Activated T-cell treated with anti-CD3 and anti-CD28 coated beads, Interleukin-2, amount 50 U/mL, for 72 hours (primary cell): ENCODE measurements at regions not wholly inside any gene's neighbourhood (a gene's known extent, or its start where the extent isn't known, plus 50 kb on each side); places are given as distances from the start of the nearest gene placed in this dataset.
"Not testable (repeated sequence)": the region's sequence is repeated elsewhere in the genome, so short reads cannot be mapped to it uniquely, and the experiment has no call there.

Source experiments
- ATAC-seq, 2 donors: fragments of 150-1000 bp; cut with Tn5 transposase; replicated peaks in 1 of 2; 2 replicates each; pipeline ENCODE4 v1.10.0; 2021; ENCODE audit warnings: moderate library complexity in 2 of 2, mild to moderate bottlenecking in 1 of 2
- DNase-seq, 2 donors: peaks; one replicate each; pipeline ENCODE4 v3.0.0; 2021 to 2022; ENCODE audit warnings: mixed read lengths in 1 of 2
- H3K27ac Mint-ChIP-seq: one replicate; pipeline ENCODE4 v1.8.0; 2022; ENCODE audit warnings: mild to moderate bottlenecking, moderate library complexity, mixed read lengths
- H3K27me3 Mint-ChIP-seq: one replicate; pipeline ENCODE4 v1.8.0; 2022; ENCODE audit warnings: low read depth, mixed read lengths
- H3K36me3 Mint-ChIP-seq, 2 donors: one replicate each; pipeline ENCODE4 v1.8.0; 2022; ENCODE audit warnings: mixed read lengths in 2 of 2, mild to moderate bottlenecking in 1 of 2; ENCODE audit not compliant: insufficient read depth in 2 of 2
- H3K4me1 Mint-ChIP-seq: one replicate; pipeline ENCODE4 v1.8.0; 2022; ENCODE audit warnings: low read depth, mixed read lengths
- H3K4me3 Mint-ChIP-seq, 2 donors: one replicate each; pipeline ENCODE4 v1.8.0; 2022; ENCODE audit warnings: mild to moderate bottlenecking in 2 of 2, mixed read lengths in 2 of 2, moderate library complexity in 2 of 2
- H3K9me3 Mint-ChIP-seq, 2 donors: one replicate each; pipeline ENCODE4 v1.8.0; 2022; ENCODE audit warnings: mixed read lengths in 2 of 2

DNA sequence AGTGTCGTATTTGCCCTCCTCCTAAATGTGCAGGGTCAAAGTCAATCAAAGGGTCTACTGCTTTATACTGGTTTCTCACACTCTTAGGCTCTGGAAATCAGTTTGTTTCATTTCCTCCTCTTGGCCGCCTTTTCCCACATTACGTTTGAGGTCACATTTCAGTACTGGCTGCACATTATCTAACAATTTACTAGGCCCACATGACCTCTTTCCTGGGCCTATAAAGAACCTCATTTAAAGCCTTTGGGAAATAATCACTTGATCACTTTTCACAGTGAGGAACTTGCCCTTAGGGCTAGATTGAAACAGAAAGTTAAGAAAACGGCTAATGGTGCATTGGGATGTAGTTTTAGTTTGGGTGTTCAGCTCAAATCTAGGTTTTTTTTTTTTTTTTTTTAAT is 497.5 kb downstream of the RERGL start:
- ATAC-seq = no peak
- H3K4me1 Mint-ChIP-seq = no peaks in the 10 kb centered on the region
- H3K27ac Mint-ChIP-seq = no peak overlapping the region
- H3K27me3 Mint-ChIP-seq = no peaks in the 10 kb centered on the region
- H3K4me3 Mint-ChIP-seq = no peak overlapping the region
- DNase-seq = no peak
- H3K9me3 Mint-ChIP-seq = peaks cover 8% of the 10 kb centered on the region in 2 donors
- no peaks in the 10 kb centered on the region for H3K36me3 Mint-ChIP-seq

GRCh38 chr12:17591005-17591681 is 498.9 kb downstream of the RERGL start:
- H3K27ac Mint-ChIP-seq = no peak overlapping the region
- ATAC-seq (no peak), DNase-seq (no peak)
- H3K4me1 Mint-ChIP-seq = no peaks in the 10 kb centered on the region
- H3K27me3 Mint-ChIP-seq = no peaks in the 10 kb centered on the region
- H3K4me3 Mint-ChIP-seq = no peak overlapping the region
- H3K36me3 Mint-ChIP-seq = no peaks in the 10 kb centered on the region
- peaks cover 5 to 6% of the 10 kb centered on the region in 2 donors for H3K9me3 Mint-ChIP-seq

- no peak overlapping the region for H3K27ac Mint-ChIP-seq
- no peak overlapping the region for H3K4me3 Mint-ChIP-seq
- no peaks in the 10 kb centered on the region for H3K36me3 Mint-ChIP-seq
- no peaks in the 10 kb centered on the region for H3K27me3 Mint-ChIP-seq
- H3K4me1 Mint-ChIP-seq = no peaks in the 10 kb centered on the region
- H3K9me3 Mint-ChIP-seq = peaks cover 5 to 7% of the 10 kb centered on the region in 2 donors
- DNase-seq (no peak), ATAC-seq (no peak)
These were observed 501.0 kb downstream of the RERGL start for GRCh38 chr12:17588968-17589367.

GRCh38 chr12:17579205-17580026 is 510.6 kb downstream of the RERGL start:
- ATAC-seq = no peak
- Mint-ChIP-seq H3K4me1 (no peaks in the 10 kb centered on the region), H3K27me3 (no peaks in the 10 kb centered on the region), H3K27ac (no peak overlapping the region), H3K9me3 (peaks cover 5 to 10% of the 10 kb centered on the region in 2 donors), H3K36me3 (no peaks in the 10 kb centered on the region), H3K4me3 (no peak overlapping the region)
- no peak for DNase-seq

DNA sequence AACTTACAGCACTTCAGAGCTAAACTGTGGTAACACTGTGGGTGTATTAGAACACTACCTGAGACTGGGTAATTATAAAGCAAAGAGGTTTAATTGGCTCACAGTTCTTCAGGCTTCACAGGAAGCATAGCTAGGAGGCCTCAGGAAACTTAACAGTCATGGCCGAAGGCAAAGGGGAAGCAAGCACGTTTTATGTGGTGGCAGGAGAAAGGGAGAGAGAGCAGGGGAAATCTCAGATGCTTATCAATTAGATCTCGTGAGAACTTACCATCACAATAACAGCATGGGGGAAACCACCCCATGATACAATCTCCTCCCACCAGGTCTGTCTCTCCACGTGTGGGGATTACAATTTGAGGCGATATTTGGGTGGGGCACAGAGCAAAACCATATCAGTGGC is 512.6 kb downstream of the RERGL start:
- Mint-ChIP-seq H3K27ac (no peak overlapping the region), H3K36me3 (no peaks in the 10 kb centered on the region), H3K9me3 (peaks cover 5 to 10% of the 10 kb centered on the region in 2 donors), H3K27me3 (no peaks in the 10 kb centered on the region), H3K4me1 (no peaks in the 10 kb centered on the region), H3K4me3 (no peak overlapping the region)
- no peak for ATAC-seq
- no peak for DNase-seq

DNA sequence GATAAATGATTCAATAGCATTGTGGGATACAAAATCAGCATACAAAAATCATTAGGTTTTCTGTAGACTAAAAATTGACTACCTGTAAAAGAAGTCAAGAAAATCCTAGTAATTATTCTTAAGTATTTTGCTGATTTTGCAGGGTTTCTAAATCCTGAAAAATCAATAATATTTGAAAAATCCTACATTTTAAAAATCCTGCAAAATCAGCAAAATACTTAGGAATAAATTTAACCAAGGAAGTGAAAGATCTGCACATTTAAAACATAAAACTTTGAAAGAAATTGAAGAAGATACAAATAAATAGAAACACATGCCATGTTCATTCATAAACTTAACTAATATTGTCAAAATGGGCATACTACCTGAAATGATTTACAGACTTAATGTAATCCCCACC is 517.7 kb downstream of the RERGL start:
- H3K36me3 Mint-ChIP-seq = no peaks in the 10 kb centered on the region
- peaks cover 2 to 6% of the 10 kb centered on the region in 2 donors for H3K9me3 Mint-ChIP-seq
- ATAC-seq (no peak), DNase-seq (no peak)
- H3K27ac Mint-ChIP-seq = no peak overlapping the region
- H3K27me3 Mint-ChIP-seq = no peaks in the 10 kb centered on the region
- H3K4me1 Mint-ChIP-seq = no peaks in the 10 kb centered on the region
- H3K4me3 Mint-ChIP-seq = no peak overlapping the region

DNA sequence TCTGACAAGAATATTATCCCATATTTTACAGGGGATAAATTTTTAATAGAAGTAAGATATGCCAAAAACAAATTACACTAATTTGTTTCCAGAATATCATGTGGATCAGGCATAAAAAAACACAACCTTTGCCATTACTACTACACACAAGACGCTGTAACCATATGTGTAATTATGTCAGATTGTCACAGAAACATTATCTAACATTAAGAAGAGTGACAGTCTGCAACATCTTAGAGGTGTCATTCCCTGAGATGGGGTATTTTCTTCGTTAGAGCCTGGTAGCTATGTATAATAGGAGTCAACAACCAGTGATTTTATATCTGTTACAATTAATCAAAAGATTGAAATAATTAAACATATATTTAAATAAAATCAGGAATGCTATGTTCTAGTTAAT is 518.9 kb downstream of the RERGL start:
- H3K4me1 Mint-ChIP-seq = no peaks in the 10 kb centered on the region
- H3K27me3 Mint-ChIP-seq = no peaks in the 10 kb centered on the region
- H3K27ac Mint-ChIP-seq = no peak overlapping the region
- H3K9me3 Mint-ChIP-seq = peaks cover 2 to 6% of the 10 kb centered on the region in 2 donors
- no peaks in the 10 kb centered on the region for H3K36me3 Mint-ChIP-seq
- H3K4me3 Mint-ChIP-seq = no peak overlapping the region
- DNase-seq (no peak), ATAC-seq (no peak)

GRCh38 chr12:17564630-17565029 is 525.4 kb downstream of the RERGL start:
- not testable (repeated sequence) for H3K27ac Mint-ChIP-seq, H3K4me3 Mint-ChIP-seq, DNase-seq, H3K9me3 Mint-ChIP-seq, H3K4me1 Mint-ChIP-seq, H3K36me3 Mint-ChIP-seq, ATAC-seq, H3K27me3 Mint-ChIP-seq

GRCh38 chr12:17550011-17550410 is 540.0 kb downstream of the RERGL start:
- Mint-ChIP-seq H3K4me1 (no peaks in the 10 kb centered on the region), H3K27ac (no peak overlapping the region), H3K9me3 (peaks cover 9 to 13% of the 10 kb centered on the region in 2 donors), H3K4me3 (no peak overlapping the region), H3K36me3 (no peaks in the 10 kb centered on the region), H3K27me3 (no peaks in the 10 kb centered on the region)
- DNase-seq = no peak
- no peak for ATAC-seq

DNA sequence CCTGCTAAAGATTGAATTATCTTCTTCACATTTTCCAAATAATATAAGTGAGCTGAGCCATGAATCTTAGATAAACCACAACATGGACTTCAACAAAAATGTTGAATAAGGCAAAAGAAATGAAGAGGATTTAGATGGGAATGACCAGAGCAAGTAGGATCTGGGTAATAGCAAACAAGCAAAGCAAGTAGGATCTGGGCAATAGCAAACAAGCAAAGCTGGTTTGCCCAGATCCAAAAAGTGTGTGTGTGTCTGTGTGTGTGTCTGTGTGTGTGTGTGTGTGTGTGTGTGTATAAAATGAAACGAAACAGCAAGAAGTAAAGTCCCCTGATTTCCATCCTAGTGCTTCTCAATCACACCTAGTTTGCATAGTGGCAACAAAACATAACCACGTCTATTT is 549.1 kb downstream of the RERGL start:
- peaks cover 0 to 4% of the 10 kb centered on the region in 2 donors for H3K36me3 Mint-ChIP-seq
- ATAC-seq (no peak), DNase-seq (no peak)
- H3K4me1 Mint-ChIP-seq = no peaks in the 10 kb centered on the region
- no peaks in the 10 kb centered on the region for H3K27me3 Mint-ChIP-seq
- no peak overlapping the region for H3K27ac Mint-ChIP-seq
- peaks cover 13 to 20% of the 10 kb centered on the region in 2 donors for H3K9me3 Mint-ChIP-seq
- no peak overlapping the region for H3K4me3 Mint-ChIP-seq

GRCh38 chr12:17528394-17528793 is 561.6 kb downstream of the RERGL start:
- Mint-ChIP-seq H3K27ac (no peak overlapping the region), H3K4me1 (no peaks in the 10 kb centered on the region), H3K36me3 (no peaks in the 10 kb centered on the region), H3K27me3 (no peaks in the 10 kb centered on the region), H3K4me3 (no peak overlapping the region), H3K9me3 (peaks cover 7 to 16% of the 10 kb centered on the region in 2 donors)
- ATAC-seq (no peak), DNase-seq (no peak)

DNA sequence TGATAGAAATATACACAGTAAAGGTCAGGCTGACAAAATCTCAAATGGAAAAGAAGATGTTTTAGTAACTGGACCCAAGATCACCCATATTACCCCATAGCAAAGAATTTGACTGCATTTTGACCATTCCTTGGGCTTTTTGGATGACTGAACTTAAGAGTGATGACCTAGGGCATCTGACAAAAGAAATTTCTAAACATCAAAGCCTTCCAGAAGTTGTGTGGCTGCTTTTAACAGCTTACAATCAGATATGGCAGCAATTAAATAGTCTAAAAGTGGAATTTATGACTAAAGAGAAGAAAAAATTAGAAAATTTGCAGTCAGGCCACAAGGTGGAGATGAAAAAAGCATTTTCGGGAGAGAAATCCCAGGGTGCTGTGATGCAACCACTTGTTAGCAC is 563.0 kb downstream of the RERGL start:
- ATAC-seq (no peak), DNase-seq (no peak)
- no peaks in the 10 kb centered on the region for H3K36me3 Mint-ChIP-seq
- H3K27ac Mint-ChIP-seq = no peak overlapping the region
- H3K9me3 Mint-ChIP-seq = peaks cover 7 to 16% of the 10 kb centered on the region in 2 donors
- H3K27me3 Mint-ChIP-seq = no peaks in the 10 kb centered on the region
- no peak overlapping the region for H3K4me3 Mint-ChIP-seq
- H3K4me1 Mint-ChIP-seq = no peaks in the 10 kb centered on the region

- no peak for ATAC-seq
These were observed 578.6 kb downstream of the RERGL start for GRCh38 chr12:17511369-17511768.

More at GRCh38 chr12:17511369-17511768, 578.6 kb downstream of the RERGL start:
- no peak overlapping the region for H3K27ac Mint-ChIP-seq
- H3K27me3 Mint-ChIP-seq = no peaks in the 10 kb centered on the region
- H3K4me3 Mint-ChIP-seq = no peak overlapping the region
- peaks cover 5 to 12% of the 10 kb centered on the region in 2 donors for H3K9me3 Mint-ChIP-seq
- no peaks in the 10 kb centered on the region for H3K36me3 Mint-ChIP-seq
- no peak for DNase-seq
- H3K4me1 Mint-ChIP-seq = no peaks in the 10 kb centered on the region
